Adrenal gland (tissue), 9 donors: ENCODE measurements at regions not wholly inside any gene's neighbourhood (a gene's known extent, or its start where the extent isn't known, plus 50 kb on each side); places are given as distances from the start of the nearest gene placed in this dataset.
"Not testable (repeated sequence)": the region's sequence is repeated elsewhere in the genome, so short reads cannot be mapped to it uniquely, and the experiment has no call there.

Source experiments
- DNase-seq, 7 donors: peaks; one replicate each; pipeline ENCODE4 v3.0.0-alpha.2; 2019 to 2020
- H3K27ac ChIP-seq, 5 donors: fragments of 200-600 bp; sonication (generic) in 4 of 5; 1 replicate in 3 of 5; 2 replicates in 2 of 5; pipeline versions ENCODE4 v1.5.1 to v1.8.0; 2016 to 2020; ENCODE audit warnings: mild to moderate bottlenecking in 1 of 5
- H3K27me3 ChIP-seq: fragments of 200-600 bp; 2 replicates; pipeline ENCODE4 v1.8.0; 2021
- H3K36me3 ChIP-seq, 2 donors: fragments of 200-600 bp; replicated peaks in 1 of 2; 1 replicate in 1 of 2; 2 replicates in 1 of 2; pipeline versions ENCODE4 v1.5.1 to v1.8.0; 2018 to 2022
- H3K4me1 ChIP-seq, 2 donors: fragments of 200-600 bp; replicated peaks in 1 of 2; 1 replicate in 1 of 2; 2 replicates in 1 of 2; pipeline versions ENCODE4 v1.5.1 to v1.8.0; 2018 to 2021
- H3K4me3 ChIP-seq, 4 donors: fragments of 200-600 bp; sonication (generic) in 3 of 4; one replicate each; pipeline ENCODE4 v1.5.1; 2016 to 2018
- H3K9me3 ChIP-seq, 3 donors: fragments of 200-600 bp; sonication (generic) in 1 of 3; replicated peaks in 1 of 3; 1 replicate in 2 of 3; 2 replicates in 1 of 3; pipeline versions ENCODE4 v1.5.1 to v1.8.0; 2016 to 2021
- CTCF ChIP-seq, 6 experiments: fragments of 450-650 bp in 4 of 6; fragments of 200-600 bp in 2 of 6; sonication (generic) in 1 of 6; IDR thresholded peaks; 1 replicate in 5 of 6; 2 replicates in 1 of 6; pipeline versions ENCODE4 v1.5.1 to v1.8.0; 2016 to 2021; ENCODE audit warnings: antibody characterized with exemption in 6 of 6, mild to moderate bottlenecking in 2 of 6, moderate library complexity in 1 of 6
- POLR2A ChIP-seq, 2 donors: fragments of 450-650 bp; IDR thresholded peaks; one replicate each; pipeline ENCODE4 v1.6.1; 2017; ENCODE audit warnings: antibody characterized with exemption in 2 of 2, mild to moderate bottlenecking in 2 of 2, moderate library complexity in 1 of 2
- WGBS, 4 donors: extraction: QIAGEN DNeasy Blood & Tissue Kit in 2 of 4; methylation state at CpG; one replicate each; pipeline versions ENCODE4 v1.1.5 to v1.1.7; 2013 to 2017; 5-methylcytosine and 5-hydroxymethylcytosine counted together
- intact Hi-C, 2 donors: fragments of 100-400 bp; cut with DNase I; formaldehyde crosslinking; loops; one replicate each; pipeline versions ENCODE4 v1.14.1 to v1.15.0; 2022 to 2023
- donor health status: healthy with polysubstance abuse.
- donor health status: Bipolar disorder and iron deficiency.
- donor health status: DM: yes; HTN: yes; CAD: no.
- donor health status: DM: no; HTN: no; CAD: no.
- donor health status: DM: no; HTN: no; CAD: no.

DNA sequence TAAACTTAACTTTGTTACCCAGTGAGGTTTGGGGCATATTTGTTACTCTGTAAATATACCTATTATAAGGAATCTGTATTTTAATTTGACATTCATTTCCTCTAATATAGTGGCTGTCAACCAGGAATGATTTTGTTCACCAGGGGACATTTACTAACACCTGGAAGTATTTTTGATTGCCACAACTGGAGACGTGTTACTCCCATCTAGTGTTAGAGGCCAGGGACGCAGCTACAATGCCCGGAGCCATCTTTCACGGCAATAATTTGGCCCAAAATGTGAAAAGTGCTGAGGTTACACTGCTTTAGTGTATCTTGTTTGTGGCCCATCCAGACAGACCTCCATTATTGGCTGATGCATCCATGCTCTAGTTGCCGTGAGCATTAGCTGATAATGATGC is 881.3 kb upstream of the ATXN7L3B start:
- H3K27ac ChIP-seq = no peak overlapping the region
- 65 to 84% (median 68%) methylated on average over 5 of the region's 5 CpGs for WGBS, 4 donors

DNA sequence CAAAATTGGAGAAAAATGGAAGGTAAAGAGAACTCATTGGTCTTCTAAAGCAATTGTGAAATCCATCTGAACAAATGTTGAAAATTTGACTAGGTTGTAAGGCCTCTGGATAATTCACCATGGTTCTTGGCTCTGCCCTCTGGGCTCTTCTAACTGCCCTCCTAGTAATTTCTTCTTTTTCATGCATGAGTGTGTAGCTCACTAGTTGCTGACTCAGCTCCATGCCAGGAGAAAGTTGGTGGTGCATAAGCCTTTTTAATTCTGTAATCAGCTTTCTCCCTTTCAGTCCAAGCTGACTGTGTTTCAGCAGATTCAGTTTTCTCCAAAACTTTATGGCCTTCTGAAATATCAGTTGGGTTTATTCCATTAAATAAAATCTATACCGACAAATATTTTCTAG is 877.8 kb upstream of the ATXN7L3B start:
- 79 to 93% (median 85%) methylated on average over 1 of the region's 1 CpG for WGBS, 4 donors
- no peak for DNase-seq
- Histone ChIP-seq H3K27ac (no peak overlapping the region), H3K4me1 (no peaks in the 10 kb centered on the region), H3K9me3 (no peaks in the 10 kb centered on the region), H3K27me3 (no peaks in the 10 kb centered on the region), H3K4me3 (no peak overlapping the region), H3K36me3 (no peaks in the 10 kb centered on the region)
- intact Hi-C loops = no loop called here
- TF ChIP-seq POLR2A (IDR thresholded peaks at IDR 0.05) = no peak
- no peak for TF ChIP-seq CTCF (IDR thresholded peaks at IDR 0.05)

More for the DNA sequence above, 881.3 kb upstream of the ATXN7L3B start:
- DNase-seq = no peak
- Histone ChIP-seq H3K27me3 (no peaks in the 10 kb centered on the region), H3K9me3 (no peaks in the 10 kb centered on the region), H3K4me3 (no peak overlapping the region), H3K4me1 (no peaks in the 10 kb centered on the region), H3K36me3 (no peaks in the 10 kb centered on the region)
- intact Hi-C loops = no loop called here
- TF ChIP-seq POLR2A (IDR thresholded peaks at IDR 0.05) = no peak
- TF ChIP-seq CTCF (IDR thresholded peaks at IDR 0.05) = no peak

GRCh38 chr12:73665193-73665592 is 872.4 kb upstream of the ATXN7L3B start:
- WGBS, 4 donors = 89 to 94% (median 91%) methylated on average over 15 to 16 of the region's 16 CpGs
- DNase-seq = no peak
- Histone ChIP-seq H3K4me1 (no peaks in the 10 kb centered on the region), H3K9me3 (no peaks in the 10 kb centered on the region), H3K27ac (no peak overlapping the region), H3K27me3 (no peaks in the 10 kb centered on the region), H3K4me3 (no peak overlapping the region), H3K36me3 (no peaks in the 10 kb centered on the region)
- no peak for TF ChIP-seq POLR2A (IDR thresholded peaks at IDR 0.05)
- no peak for TF ChIP-seq CTCF (IDR thresholded peaks at IDR 0.05)
- intact Hi-C loops = no loop called here

GRCh38 chr12:73671550-73671949 is 866.1 kb upstream of the ATXN7L3B start:
- intact Hi-C loops, H3K36me3 ChIP-seq, H3K9me3 ChIP-seq, H3K4me3 ChIP-seq, H3K27me3 ChIP-seq, H3K4me1 ChIP-seq, DNase-seq, H3K27ac ChIP-seq: not testable (repeated sequence)
- WGBS, 4 donors = 72 to 100% (median 77%) methylated on average over 1 to 3 of the region's 3 CpGs

- H3K27me3 ChIP-seq = no peaks in the 10 kb centered on the region
- no peaks in the 10 kb centered on the region for H3K9me3 ChIP-seq
- intact Hi-C loops = no loop called here
- no peak for DNase-seq
- WGBS, 4 donors = 68 to 74% (median 72%) methylated on average over 4 of the region's 4 CpGs
- H3K4me1 ChIP-seq = no peaks in the 10 kb centered on the region
- TF ChIP-seq CTCF (IDR thresholded peaks at IDR 0.05) = no peak
- no peak for TF ChIP-seq POLR2A (IDR thresholded peaks at IDR 0.05)
- H3K4me3 ChIP-seq = no peak overlapping the region
- H3K27ac ChIP-seq = no peak overlapping the region
- H3K36me3 ChIP-seq = no peaks in the 10 kb centered on the region
Observed at GRCh38 chr12:73677520-73678291, 859.9 kb upstream of the ATXN7L3B start.
